BLaER1 (cell line): ENCODE measurements at regions not wholly inside any gene's neighbourhood (a gene's known extent, or its start where the extent isn't known, plus 50 kb on each side); places are given as distances from the start of the nearest gene placed in this dataset.

ENCODE experiments used
- H3K27ac ChIP-seq: shearing (Covaris generic); formaldehyde crosslinking; 2 replicates; pipeline ENCODE4 v1.8.1; 2022
- H3K27me3 ChIP-seq: shearing (Covaris generic); formaldehyde crosslinking; 2 replicates; pipeline ENCODE4 v1.8.1; 2022
- H3K36me3 ChIP-seq: shearing (Covaris generic); formaldehyde crosslinking; 2 replicates; pipeline ENCODE4 v1.8.1; 2022
- H3K4me1 ChIP-seq: shearing (Covaris generic); formaldehyde crosslinking; 2 replicates; pipeline ENCODE4 v1.8.1; 2022
- H3K4me2 ChIP-seq: shearing (Covaris generic); formaldehyde crosslinking; 2 replicates; pipeline ENCODE4 v1.8.1; 2022
- H3K4me3 ChIP-seq: shearing (Covaris generic); formaldehyde crosslinking; 2 replicates; pipeline ENCODE4 v1.8.1; 2022
- H3K9ac ChIP-seq: shearing (Covaris generic); formaldehyde crosslinking; 2 replicates; pipeline ENCODE4 v1.8.1; 2022
- H3K9me3 ChIP-seq: shearing (Covaris generic); formaldehyde crosslinking; 2 replicates; pipeline ENCODE4 v1.8.1; 2022
- H4K20me1 ChIP-seq: shearing (Covaris generic); formaldehyde crosslinking; 2 replicates; pipeline ENCODE4 v1.8.1; 2022
- Cebpa-rat ChIP-seq: shearing (Covaris generic); IDR thresholded peaks from 2 replicates; pipeline ENCODE4 v1.8.1; 2022

GRCh38 chr6:148107911-148108310 lies 234.7 kb upstream of the SASH1 start:
- no peak for TF ChIP-seq Cebpa-rat
- H3K4me2 ChIP-seq = no peak overlapping the region
- H4K20me1 ChIP-seq = no peaks in the 10 kb centered on the region
- no peak overlapping the region for H3K9ac ChIP-seq
- no peak overlapping the region for H3K27ac ChIP-seq
- no peaks in the 10 kb centered on the region for H3K36me3 ChIP-seq
- no peaks in the 10 kb centered on the region for H3K9me3 ChIP-seq
- peaks cover 9% of the 10 kb centered on the region for H3K4me1 ChIP-seq
- H3K4me3 ChIP-seq = no peak overlapping the region
- H3K27me3 ChIP-seq = no peaks in the 10 kb centered on the region

- no peak overlapping the region for H3K4me2 ChIP-seq
- TF ChIP-seq Cebpa-rat = no peak
Observed at GRCh38 chr6:148109732-148110131, 232.9 kb upstream of the SASH1 start.

GRCh38 chr6:148110925-148111324 lies 231.7 kb upstream of the SASH1 start:
- H3K27me3 ChIP-seq = no peaks in the 10 kb centered on the region
- no peak overlapping the region for H3K4me2 ChIP-seq
- no peaks in the 10 kb centered on the region for H3K36me3 ChIP-seq
- H3K4me3 ChIP-seq = no peak overlapping the region
- no peaks in the 10 kb centered on the region for H4K20me1 ChIP-seq
- no peak for TF ChIP-seq Cebpa-rat
- no peaks in the 10 kb centered on the region for H3K9me3 ChIP-seq
- H3K27ac ChIP-seq = no peak overlapping the region
- H3K4me1 ChIP-seq = no peaks in the 10 kb centered on the region
- no peak overlapping the region for H3K9ac ChIP-seq

More at GRCh38 chr6:148109732-148110131, 232.9 kb upstream of the SASH1 start:
- Histone ChIP-seq H3K36me3 (no peaks in the 10 kb centered on the region), H3K4me1 (no peaks in the 10 kb centered on the region), H4K20me1 (no peaks in the 10 kb centered on the region), H3K27me3 (no peaks in the 10 kb centered on the region), H3K9ac (no peak overlapping the region), H3K27ac (no peak overlapping the region), H3K4me3 (no peak overlapping the region), H3K9me3 (no peaks in the 10 kb centered on the region)

GRCh38 chr6:148112851-148113319 lies 229.8 kb upstream of the SASH1 start:
- no peak overlapping the region for H3K27ac ChIP-seq
- no peaks in the 10 kb centered on the region for H4K20me1 ChIP-seq
- H3K4me2 ChIP-seq = no peak overlapping the region
- H3K4me3 ChIP-seq = no peak overlapping the region
- no peaks in the 10 kb centered on the region for H3K36me3 ChIP-seq
- H3K9ac ChIP-seq = no peak overlapping the region
- H3K27me3 ChIP-seq = no peaks in the 10 kb centered on the region
- H3K4me1 ChIP-seq = no peaks in the 10 kb centered on the region
- TF ChIP-seq Cebpa-rat = no peak
- H3K9me3 ChIP-seq = no peaks in the 10 kb centered on the region

- Histone ChIP-seq H3K9me3 (no peaks in the 10 kb centered on the region), H4K20me1 (no peaks in the 10 kb centered on the region), H3K4me2 (no peak overlapping the region), H3K36me3 (no peaks in the 10 kb centered on the region), H3K27ac (no peak overlapping the region), H3K4me1 (no peaks in the 10 kb centered on the region), H3K9ac (no peak overlapping the region), H3K27me3 (no peaks in the 10 kb centered on the region), H3K4me3 (no peak overlapping the region)
- no peak for TF ChIP-seq Cebpa-rat
Observed at GRCh38 chr6:148116001-148116400, 226.6 kb upstream of the SASH1 start.

GRCh38 chr6:148118244-148118643 lies 224.4 kb upstream of the SASH1 start:
- TF ChIP-seq Cebpa-rat = no peak
- no peaks in the 10 kb centered on the region for H3K9me3 ChIP-seq
- no peaks in the 10 kb centered on the region for H4K20me1 ChIP-seq
- no peak overlapping the region for H3K4me3 ChIP-seq
- no peak overlapping the region for H3K4me2 ChIP-seq
- H3K27ac ChIP-seq = no peak overlapping the region
- no peaks in the 10 kb centered on the region for H3K36me3 ChIP-seq
- no peaks in the 10 kb centered on the region for H3K4me1 ChIP-seq
- H3K27me3 ChIP-seq = no peaks in the 10 kb centered on the region
- no peak overlapping the region for H3K9ac ChIP-seq

GRCh38 chr6:148128014-148128730 lies 214.5 kb upstream of the SASH1 start:
- Histone ChIP-seq H3K27ac (no peak overlapping the region), H3K9me3 (no peaks in the 10 kb centered on the region), H3K36me3 (no peaks in the 10 kb centered on the region), H3K4me2 (peak overlapping the region; percentile 18; the same call in 1 of the 2 replicates), H4K20me1 (no peaks in the 10 kb centered on the region), H3K27me3 (no peaks in the 10 kb centered on the region), H3K4me3 (no peak overlapping the region), H3K4me1 (peaks cover 11% of the 10 kb centered on the region), H3K9ac (no peak overlapping the region)
- no peak for TF ChIP-seq Cebpa-rat

GRCh38 chr6:148134592-148134991 lies 208.0 kb upstream of the SASH1 start:
- Histone ChIP-seq H3K9ac (no peak overlapping the region), H3K36me3 (no peaks in the 10 kb centered on the region), H3K9me3 (peaks cover 10% of the 10 kb centered on the region), H3K4me3 (no peak overlapping the region), H3K27ac (no peak overlapping the region), H4K20me1 (no peaks in the 10 kb centered on the region), H3K4me2 (no peak overlapping the region), H3K4me1 (peaks cover 17% of the 10 kb centered on the region), H3K27me3 (no peaks in the 10 kb centered on the region)
- TF ChIP-seq Cebpa-rat = no peak

GRCh38 chr6:148136586-148136985 lies 206.1 kb upstream of the SASH1 start:
- Histone ChIP-seq H4K20me1 (no peaks in the 10 kb centered on the region), H3K27ac (no peak overlapping the region), H3K4me3 (no peak overlapping the region), H3K9ac (no peak overlapping the region), H3K4me1 (peaks cover 17% of the 10 kb centered on the region), H3K4me2 (no peak overlapping the region), H3K9me3 (peaks cover 10% of the 10 kb centered on the region), H3K27me3 (no peaks in the 10 kb centered on the region), H3K36me3 (no peaks in the 10 kb centered on the region)
- TF ChIP-seq Cebpa-rat = no peak

- Histone ChIP-seq H3K4me2 (0 out of 2 replicates have a peak overlapping the region, but pooled peaks have one; percentile 58), H3K9ac (no peak overlapping the region), H3K27me3 (no peaks in the 10 kb centered on the region), H3K36me3 (no peaks in the 10 kb centered on the region), H3K4me1 (peaks cover 17% of the 10 kb centered on the region), H3K27ac (no peak overlapping the region), H4K20me1 (no peaks in the 10 kb centered on the region), H3K9me3 (peaks cover 10% of the 10 kb centered on the region), H3K4me3 (no peak overlapping the region)
- no peak for TF ChIP-seq Cebpa-rat
Observed at GRCh38 chr6:148137652-148138051, 205.0 kb upstream of the SASH1 start.
